Stimulated activated CD8-positive, alpha-beta memory T cell treated with anti-CD3 and anti-CD28 coated beads, Interleukin-7, amount 100 ng/mL, for 4 hours (primary cell): ENCODE measurements at regions not wholly inside any gene's neighbourhood (a gene's known extent, or its start where the extent isn't known, plus 50 kb on each side); places are given as distances from the start of the nearest gene placed in this dataset.
"Not testable (repeated sequence)": the region's sequence is repeated elsewhere in the genome, so short reads cannot be mapped to it uniquely, and the experiment has no call there.

Experiments
- DNase-seq, 2 donors: peaks; one replicate each; pipeline ENCODE4 v3.0.0-alpha.2; 2020; ENCODE audit warnings: low read depth in 2 of 2

DNA sequence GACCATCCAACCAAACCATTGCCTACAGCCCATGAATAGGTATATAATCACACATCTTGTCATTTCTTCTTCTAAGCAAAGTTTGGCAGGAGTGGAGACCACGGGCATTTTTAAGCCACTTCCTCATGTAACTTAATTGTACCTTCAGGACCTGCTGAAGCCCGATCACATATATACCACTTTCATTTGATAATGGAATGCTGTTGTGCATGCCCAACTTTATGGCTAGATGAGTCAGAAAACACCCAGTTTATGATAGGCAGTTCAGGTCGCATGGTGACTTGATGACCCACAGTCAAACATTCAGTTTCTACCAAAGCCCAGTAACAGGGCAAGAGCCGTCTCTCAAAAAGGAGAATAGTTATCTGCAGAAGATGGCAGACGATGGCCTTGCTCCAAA, 2295.0 kb upstream of the ACO1 start:
- no peak for DNase-seq

DNA sequence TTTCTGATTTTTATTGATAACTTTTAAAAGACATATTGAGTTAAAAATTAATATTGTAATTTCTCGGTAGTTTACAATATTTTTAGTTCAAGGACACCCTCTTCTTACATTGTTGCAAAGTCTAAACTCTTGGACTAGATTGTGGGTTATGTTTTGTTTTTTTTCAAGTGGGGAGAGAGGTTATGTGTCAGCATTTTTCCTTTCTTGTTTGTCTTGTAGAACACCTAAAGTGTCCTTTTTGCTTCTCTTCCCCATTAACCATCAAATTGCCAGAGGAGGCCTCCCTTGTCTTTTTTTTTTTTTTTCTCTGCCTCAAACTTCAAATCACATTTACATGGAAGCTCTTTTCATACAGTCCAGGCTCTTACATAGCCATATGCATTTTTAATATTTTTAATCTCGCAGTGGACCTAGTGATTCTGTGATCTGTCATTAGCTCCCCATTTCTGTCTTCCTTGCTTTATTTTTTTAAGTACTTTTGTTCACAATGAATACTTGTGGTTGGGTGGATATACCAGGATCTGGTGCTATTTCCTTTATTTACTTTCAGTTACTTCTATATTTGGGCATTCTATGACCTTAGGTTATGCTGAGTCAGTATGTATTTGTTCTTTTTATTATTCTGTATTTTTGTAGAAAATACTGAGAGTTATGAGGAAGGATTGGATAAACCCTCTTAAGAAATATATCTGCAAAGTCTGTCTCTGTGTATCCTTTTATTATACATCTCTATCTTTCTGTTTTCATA, 2280.6 kb upstream of the ACO1 start:
- DNase-seq, result no peak

DNA sequence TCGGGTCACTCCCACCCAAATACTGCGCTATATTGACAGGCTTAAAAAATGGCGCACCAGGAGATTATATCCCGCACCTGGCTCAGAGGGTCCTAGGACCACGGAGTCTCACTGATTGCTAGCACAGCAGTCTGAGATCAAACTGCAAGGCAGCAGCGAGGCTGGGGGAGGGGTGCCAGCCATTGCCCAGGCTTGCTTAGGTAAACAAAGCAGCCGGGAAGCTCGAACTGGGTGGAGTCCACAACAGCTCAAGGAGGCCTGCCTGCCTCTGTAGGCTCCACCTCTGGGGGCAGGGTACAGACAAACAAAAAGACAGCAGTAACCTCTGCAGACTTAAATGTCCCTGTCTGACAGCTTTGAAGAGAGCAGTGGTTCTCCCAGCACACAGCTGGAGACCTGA, 2277.3 kb upstream of the ACO1 start:
- DNase-seq, result not testable (repeated sequence)

DNA sequence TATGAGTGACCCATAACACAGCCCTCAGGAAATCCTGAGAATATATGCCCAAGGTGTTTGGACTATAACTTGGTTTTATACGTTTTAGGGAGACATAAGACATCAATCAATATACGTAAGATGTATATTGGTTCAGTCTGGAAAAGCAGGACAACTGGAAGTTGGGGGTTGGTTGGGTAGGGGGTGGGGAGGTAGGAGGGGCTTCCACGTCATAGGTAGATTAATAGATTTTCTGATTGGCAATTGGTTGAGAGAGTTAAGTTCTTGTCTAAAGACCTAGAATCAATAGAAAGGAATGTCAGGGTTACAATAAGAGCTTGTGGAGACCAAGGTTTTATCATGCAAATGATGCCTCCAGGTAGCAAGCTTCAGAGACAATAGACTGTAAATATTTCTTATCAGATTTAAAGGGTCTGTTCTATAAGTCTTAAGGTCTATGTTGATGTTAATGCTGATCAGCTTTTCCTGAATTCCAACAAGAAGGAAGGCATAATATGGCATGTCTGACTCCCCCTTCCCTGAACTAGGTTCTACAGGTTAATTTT, 2267.7 kb upstream of the ACO1 start:
- DNase-seq, result no peak

DNA sequence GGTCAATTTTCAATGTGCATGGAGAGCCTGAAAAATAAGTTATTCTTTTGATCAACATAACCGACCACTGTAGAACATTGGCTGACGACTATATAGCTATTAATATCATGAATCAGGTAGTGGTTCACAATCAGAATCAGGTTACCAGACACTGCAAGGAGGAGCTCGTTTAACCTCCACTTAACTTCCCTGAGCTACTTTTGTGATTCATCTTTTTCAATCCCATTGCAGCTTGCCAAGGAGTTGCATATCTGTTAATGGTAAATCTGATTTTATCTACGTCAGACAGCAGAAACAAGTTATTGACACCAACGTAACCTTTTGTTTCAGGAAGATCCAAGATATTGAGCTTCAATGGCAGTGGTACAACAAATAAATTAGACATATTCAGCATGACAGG, 2263.8 kb upstream of the ACO1 start:
- DNase-seq, result no peak

DNA sequence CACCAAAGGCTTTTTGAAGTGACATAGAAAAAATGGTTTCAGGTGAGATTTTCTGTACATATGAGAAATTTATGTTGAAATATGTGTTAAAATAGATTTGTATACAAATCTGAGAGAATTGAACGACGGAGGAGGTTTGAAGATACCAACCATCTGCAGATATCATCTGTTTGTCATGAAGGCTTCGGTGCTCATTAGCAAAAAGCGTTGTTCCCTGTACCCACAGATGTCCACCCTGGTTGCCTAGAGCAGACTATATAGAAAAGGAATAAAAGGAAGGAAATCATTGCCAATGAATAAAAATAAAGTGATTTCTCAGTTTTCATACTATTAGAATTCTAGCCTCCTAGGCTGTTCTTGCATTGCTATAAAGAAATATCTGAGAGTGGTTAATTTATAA, 2262.8 kb upstream of the ACO1 start:
- DNase-seq, result no peak

DNA sequence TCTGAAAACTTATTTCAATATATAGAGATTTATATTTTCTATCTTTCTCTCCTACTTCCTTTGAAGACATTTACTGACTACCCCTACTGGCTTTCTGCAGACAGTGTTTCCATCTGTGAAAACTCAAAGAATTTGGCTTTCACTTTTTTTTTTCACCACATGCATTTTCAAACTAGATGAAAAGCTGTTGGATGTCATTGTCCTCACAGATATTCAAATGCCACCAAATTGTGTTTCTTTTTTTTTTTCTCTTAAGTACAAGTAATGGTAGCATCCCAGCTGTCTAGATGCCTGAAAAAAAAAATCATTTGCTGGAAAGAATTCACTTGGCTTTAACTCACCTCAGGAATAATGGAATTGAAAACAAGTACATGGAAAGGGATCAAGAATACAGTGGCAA, 2258.6 kb upstream of the ACO1 start:
- no peak for DNase-seq

DNA sequence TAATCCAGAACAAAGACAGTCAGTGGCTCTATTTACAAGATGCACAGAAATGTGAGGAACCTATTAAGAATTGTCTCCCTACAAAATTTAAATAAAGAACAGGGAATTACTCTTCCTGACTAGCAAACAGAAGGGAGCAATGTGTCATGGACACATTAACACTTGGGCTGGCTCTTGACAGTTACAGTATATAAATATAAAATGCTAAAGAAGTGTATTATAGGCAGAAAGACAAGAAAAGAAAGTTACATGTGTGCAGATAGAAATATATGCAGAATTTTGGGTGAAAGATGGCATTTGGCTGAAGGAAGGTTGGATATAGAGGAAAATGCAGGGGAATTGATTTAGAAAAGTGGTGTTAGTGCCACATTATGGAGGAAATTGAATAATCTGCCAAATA, 2257.1 kb upstream of the ACO1 start:
- DNase-seq, result no peak

DNA sequence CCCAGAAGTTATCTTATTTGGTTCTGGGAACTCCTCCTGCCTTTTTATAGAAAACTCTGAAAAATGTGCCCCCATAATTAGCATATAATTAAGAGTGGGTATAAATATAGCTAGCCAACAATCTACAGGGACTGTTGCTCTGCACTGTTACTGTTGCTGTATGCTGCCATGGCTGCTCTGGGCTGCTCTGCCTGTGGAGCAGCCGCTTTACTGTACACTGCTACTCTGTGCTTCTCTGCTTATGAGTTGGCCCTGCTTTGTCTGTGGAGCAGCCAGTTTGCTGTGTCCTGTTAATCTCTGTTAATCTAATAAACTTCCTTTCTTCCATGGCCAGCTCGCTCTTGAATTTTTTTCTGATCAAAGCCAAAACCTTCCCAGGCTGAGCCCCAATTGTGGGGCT, 2244.0 kb upstream of the ACO1 start:
- DNase-seq, result no peak

DNA sequence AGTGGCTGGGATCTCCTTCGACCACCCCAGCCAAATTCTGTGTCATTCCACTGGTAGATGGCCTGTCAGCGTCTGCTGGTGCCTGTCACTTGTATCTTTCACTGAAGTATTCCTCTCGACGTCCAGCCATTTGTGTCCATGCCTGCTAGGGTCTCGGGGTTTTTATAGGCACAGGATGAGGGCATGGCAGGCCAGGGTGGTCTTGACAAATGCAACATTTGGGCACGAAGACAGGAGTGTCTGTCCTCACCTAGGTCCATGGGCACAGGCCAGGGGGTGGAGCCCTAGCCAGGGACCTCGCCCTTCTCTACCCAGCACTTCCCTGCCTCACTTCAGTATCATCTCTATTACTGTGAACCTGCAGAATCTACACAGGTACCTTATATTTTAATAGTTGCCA, 2223.9 kb upstream of the ACO1 start:
- DNase-seq, result no peak

DNA sequence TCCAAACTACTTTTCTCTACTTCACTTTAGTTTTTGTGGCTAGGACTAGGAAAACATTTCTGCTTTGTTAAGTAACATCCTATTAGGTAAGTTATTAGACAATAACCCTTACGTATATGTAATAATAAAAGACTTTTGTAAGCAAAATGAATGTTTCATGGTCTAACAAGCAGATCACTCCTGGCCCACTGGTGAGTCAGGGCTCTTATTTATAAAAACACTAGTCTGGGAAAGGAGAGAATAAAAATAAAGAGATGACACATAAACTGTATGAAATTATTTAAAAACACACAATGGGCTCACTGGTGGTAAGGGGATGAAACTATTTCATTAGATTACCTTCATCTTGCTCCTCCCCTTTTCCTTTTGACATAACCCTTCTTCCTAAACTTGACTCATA, 2212.2 kb upstream of the ACO1 start:
- no peak for DNase-seq

DNA sequence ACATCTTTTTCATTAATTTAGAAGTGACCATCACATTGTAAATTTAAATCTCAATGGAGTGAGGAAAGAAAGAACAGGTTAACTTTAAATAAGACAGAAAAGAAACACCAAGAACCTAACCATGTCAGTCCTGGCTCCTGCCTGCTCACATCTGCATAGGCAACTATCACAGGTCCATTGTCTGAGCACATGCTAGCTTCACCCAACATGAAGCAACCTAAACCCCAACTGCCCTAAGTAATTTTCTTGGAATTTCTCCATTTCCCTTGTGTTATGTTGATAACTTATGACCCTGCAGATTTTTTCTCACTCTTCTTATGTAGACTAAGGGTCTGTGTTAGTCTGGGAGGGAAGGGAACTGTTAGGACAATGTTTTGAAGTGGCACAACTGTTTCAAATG, 2205.8 kb upstream of the ACO1 start:
- no peak for DNase-seq

DNA sequence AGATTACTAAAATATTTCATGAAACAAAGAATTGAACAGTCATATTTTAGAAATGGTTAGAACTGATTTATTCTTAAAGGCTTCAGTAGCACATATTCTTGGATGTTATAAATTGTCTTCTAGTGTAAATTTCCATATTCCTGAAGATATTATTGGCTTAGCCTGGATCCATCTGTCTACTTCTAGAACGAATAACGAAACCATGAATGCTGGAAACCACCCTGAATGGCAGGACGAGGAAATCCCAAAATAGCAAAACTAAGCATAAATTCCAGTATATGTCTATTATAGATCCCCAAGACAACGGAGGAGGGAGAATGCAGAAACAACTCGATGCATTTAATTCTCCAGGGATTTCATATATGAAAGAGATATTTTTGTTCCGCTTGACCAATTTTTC, 2191.0 kb upstream of the ACO1 start:
- no peak for DNase-seq

DNA sequence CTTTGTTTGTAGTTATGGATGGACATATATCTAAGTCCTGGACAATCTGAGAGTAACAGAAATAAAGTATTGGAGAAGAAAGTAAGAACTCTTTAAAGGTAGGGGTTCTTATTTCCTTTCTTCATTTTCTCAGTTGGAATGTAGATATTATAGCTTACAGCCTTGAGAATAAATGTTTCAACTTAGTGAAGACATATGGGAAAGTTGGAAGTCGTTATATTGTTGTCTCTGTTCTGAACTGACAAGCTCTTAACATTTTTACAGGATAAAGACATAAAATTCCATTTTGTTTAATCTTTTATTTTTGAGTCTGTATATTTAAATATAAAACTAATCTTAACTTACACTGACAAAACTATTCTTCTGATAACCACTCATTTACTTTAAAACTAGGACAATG, 2187.5 kb upstream of the ACO1 start:
- no peak for DNase-seq

DNA sequence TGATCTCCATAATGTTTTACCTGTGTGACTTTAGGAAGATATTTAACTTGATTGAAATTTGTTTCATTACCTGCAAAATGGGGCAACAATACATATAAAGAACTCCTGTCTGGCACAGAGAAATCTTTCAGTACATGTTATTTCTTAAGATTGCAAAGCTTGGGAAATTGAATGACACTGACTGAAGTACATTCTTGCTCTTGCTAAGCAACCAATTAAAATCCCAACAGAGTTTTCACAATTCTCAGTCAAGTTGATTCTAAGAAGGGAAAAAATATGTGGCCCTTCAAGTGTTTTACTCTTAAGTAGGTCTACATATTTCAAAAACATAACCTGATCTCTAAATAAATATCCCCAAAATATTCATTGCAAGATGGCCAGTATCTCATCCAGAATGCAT, 2187.0 kb upstream of the ACO1 start:
- DNase-seq, result no peak

DNA sequence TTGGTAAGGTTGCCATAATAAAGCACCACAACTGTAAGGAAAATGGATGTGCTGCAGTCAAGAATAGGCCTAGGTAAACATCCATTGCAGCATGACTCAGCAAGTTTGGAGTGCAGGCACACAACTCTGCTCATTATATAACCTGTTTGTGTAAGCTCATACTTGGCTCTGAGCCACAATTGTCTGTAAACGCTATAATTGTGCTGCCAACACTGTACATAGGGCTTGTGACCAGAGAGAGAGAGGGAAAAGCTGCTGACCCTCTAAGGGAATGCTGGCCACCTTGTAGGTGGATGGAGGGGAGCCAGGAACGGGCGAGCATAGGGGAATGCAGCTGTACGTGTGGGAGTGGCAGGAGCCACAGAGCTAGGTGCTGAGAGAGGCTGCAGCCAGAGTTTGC, 2186.5 kb upstream of the ACO1 start:
- no peak for DNase-seq

DNA sequence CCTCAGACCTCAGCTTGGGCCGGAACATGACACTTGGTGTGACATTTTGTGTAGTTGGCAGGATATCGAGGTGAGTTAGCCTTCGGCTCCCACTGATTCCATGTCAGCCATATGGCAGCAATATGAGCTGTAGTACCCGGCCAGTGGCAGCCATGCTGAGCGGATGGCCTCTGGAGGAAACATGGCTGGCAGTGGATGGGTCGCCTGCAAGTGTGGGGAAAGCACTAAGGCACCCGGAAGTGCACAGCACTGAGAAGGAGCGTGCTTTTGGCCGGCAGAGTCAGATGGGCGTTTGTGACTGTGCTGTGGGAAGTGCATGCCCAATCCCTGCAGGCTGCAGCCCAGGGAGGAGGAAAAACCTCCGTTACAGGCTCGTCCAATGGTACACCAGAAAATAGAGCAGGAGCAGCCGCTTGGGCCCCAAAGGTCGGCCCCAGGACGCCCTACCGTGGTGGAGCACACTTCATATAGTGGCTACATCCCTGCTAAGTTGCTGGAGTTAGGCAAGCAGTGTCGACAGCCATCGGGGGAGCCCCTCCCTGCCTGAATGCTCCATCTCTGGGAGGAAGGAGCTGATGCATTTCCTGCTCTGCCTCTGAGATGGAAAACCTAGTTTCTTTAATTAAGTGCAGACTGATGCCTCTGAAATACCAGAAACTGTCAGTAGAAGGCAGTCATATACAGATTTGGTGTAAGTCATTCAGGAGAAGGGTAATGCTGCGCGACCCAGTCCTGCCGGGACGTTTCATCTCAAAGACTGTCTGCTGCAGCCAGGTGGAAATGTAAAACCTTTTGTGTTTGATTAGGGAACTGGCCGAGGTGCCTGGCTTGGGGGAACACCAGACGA, 2185.8 kb upstream of the ACO1 start:
- no peak for DNase-seq

DNA sequence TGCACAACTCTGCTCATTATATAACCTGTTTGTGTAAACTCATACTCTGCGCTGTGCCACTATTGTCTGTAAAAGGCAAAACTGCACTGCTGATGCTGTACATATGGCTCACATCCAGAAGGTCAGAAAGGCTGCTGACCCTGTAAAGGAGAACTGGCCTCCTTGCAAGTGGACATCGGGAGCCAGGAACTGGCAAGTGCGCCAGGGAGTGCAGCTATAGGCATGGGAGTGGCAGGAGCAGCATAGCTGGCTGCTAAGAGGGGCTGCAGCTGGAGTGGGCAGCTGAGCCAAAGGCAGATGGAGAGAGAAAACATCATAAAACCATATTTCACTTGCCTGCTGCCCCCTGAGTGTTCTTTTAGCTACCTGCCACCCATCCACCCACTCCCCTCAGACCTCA, 2183.4 kb upstream of the ACO1 start:
- DNase-seq, result no peak

DNA sequence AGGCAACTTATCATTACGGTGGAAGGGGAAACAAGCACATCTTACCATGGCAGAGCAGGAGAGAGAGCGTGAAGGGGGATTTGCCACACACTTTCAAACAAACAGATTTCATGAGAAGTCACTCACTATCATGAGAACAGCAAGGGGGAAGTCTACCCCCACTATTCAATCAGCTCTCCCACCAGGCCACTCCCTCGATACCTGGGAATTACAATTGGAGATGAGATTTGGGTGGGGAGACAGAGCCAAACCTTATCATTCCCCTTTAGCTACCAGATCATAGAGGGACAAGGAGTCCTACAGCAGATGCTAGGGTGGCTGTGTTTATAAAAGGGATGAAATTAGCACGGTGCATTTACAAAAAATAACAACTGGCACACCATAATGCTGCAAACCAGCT, 2149.4 kb upstream of the ACO1 start:
- DNase-seq, result no peak

DNA sequence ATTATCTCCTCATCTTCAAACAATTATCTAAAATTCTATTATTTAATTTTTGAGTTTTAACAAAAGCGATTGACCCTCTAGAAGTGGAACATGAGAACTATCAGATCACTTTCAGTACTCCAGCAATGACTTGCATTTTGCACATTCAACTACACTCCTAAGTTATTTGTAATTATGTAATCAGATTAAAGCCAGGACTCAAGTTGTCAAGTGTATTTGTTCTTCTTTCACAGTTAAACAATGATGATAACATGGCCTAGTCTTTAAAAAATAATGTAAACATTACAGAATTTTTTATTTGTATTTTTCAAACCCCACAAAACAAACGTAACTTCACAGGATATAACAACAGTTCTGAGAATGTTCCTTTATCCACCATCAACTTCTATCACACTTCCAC, 2148.9 kb upstream of the ACO1 start:
- no peak for DNase-seq

DNA sequence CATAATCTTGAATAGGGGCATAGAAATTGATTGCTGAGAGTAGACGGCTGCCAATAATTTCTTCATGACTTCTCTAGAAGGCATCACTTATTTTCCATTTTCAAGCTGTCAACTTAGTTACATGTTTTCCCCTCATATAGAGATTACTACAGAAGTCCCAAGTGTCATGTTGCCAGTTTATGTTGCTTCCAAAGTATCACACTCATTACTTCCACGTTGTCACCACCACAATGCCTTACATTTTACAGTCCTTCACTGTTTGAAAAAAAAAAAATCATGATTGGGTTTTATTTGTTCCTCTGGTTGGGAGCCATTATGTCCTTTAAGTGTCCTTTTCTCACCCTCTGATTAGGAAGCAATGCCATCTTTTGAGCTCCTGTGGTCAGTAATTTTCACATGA, 2144.6 kb upstream of the ACO1 start:
- no peak for DNase-seq

DNA sequence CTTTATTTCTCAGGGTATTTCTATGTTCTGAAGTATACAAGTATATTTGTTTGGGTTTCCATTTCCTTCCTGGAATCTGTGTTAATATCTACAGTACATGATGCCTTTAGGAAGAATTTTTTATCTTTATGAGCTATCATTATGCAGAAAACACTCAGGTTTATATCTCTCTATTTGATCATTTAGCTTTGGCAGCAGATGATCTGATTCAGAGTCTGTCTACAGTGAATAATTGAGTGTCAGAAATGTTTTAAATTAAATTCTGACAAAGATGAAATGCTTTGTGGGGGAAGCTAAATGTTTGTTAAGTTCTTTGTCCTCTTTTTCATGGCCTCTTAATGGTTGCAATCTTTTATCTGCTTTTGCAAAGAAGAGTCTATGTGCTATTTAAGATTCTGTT, 2141.0 kb upstream of the ACO1 start:
- DNase-seq, result no peak

DNA sequence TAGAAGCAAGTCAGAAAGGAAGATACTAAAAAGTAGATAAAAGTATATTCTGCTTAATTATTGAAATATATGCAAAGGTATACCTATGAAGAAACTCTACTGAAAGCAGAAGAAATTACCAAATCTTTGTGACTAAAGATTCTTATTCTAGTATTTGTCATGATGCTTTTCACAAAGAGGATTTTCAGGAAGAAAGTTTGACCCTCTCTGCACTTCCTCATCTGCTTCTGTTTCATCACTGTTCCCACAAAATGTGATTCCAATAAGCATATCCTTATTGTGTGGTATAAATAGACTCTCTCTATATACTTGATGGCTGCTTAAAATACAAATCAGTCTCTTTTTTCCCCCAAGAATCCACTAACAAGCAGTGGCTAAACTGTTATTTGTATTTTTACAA, 2139.6 kb upstream of the ACO1 start:
- no peak for DNase-seq
